GM21737 (cell line): ENCODE measurements at regions not wholly inside any gene's neighbourhood (a gene's known extent, or its start where the extent isn't known, plus 50 kb on each side); places are given as distances from the start of the nearest gene placed in this dataset.
"Not testable (repeated sequence)": the region's sequence is repeated elsewhere in the genome, so short reads cannot be mapped to it uniquely, and the experiment has no call there.

ENCODE experiments used
- ATAC-seq: cut with Tn5 transposase; IDR thresholded peaks from one replicate; pipeline ENCODE4 v1.9.1; 2021; ENCODE audit warnings: mild to moderate bottlenecking, moderate library complexity; ENCODE audit not compliant: unreplicated experiment

GRCh38 chr2:39932198-39932597 lies 153.1 kb upstream of the THUMPD2 start:
- ATAC-seq: no peak

GRCh38 chr2:39930175-39930917 lies 151.3 kb upstream of the THUMPD2 start:
- ATAC-seq: no peak

GRCh38 chr2:39929531-39929930 lies 150.5 kb upstream of the THUMPD2 start:
- ATAC-seq: no peak

- no peak for ATAC-seq
Measured at GRCh38 chr2:39925312-39925711, 146.3 kb upstream of the THUMPD2 start.

- no peak for ATAC-seq
Measured at GRCh38 chr2:39923455-39923854, 144.4 kb upstream of the THUMPD2 start.

- no peak for ATAC-seq
Measured at GRCh38 chr2:39922679-39923405, 143.8 kb upstream of the THUMPD2 start.

- ATAC-seq: no peak
Measured at GRCh38 chr2:39920307-39920801, 141.3 kb upstream of the THUMPD2 start.

- ATAC-seq: no peak
Measured at GRCh38 chr2:39919511-39920306, 140.7 kb upstream of the THUMPD2 start.

GRCh38 chr2:39918886-39919285 lies 139.8 kb upstream of the THUMPD2 start:
- ATAC-seq: no peak

- ATAC-seq: not testable (repeated sequence)
Measured at GRCh38 chr2:39917371-39917770, 138.3 kb upstream of the THUMPD2 start.

GRCh38 chr2:39914949-39915348 lies 135.9 kb upstream of the THUMPD2 start:
- ATAC-seq: no peak

GRCh38 chr2:39913648-39914461 lies 134.8 kb upstream of the THUMPD2 start:
- ATAC-seq: no peak

- no peak for ATAC-seq
Measured at GRCh38 chr2:39902103-39902502, 123.0 kb upstream of the THUMPD2 start.

- ATAC-seq: no peak
Measured at GRCh38 chr2:39898934-39899333, 119.9 kb upstream of the THUMPD2 start.

GRCh38 chr2:39897273-39897672 lies 118.2 kb upstream of the THUMPD2 start:
- no peak for ATAC-seq

- ATAC-seq: no peak
Measured at GRCh38 chr2:39894082-39894481, 115.0 kb upstream of the THUMPD2 start.

- no peak for ATAC-seq
Measured at GRCh38 chr2:39893616-39894015, 114.6 kb upstream of the THUMPD2 start.

- no peak for ATAC-seq
Measured at GRCh38 chr2:39881948-39882347, 102.9 kb upstream of the THUMPD2 start.

- ATAC-seq: no peak
Measured at GRCh38 chr2:39881494-39881893, 102.4 kb upstream of the THUMPD2 start.

- not testable (repeated sequence) for ATAC-seq
Measured at GRCh38 chr2:39879001-39879400, 99.9 kb upstream of the THUMPD2 start.

GRCh38 chr2:39875914-39876267 lies 96.8 kb upstream of the THUMPD2 start:
- no peak for ATAC-seq
